ENCODE measurements at regions not wholly inside any gene's neighbourhood (a gene's known extent, or its start where the extent isn't known, plus 50 kb on each side); places are given as distances from the start of the nearest gene placed in this dataset.
A peak's percentile ranks its signal among the peaks of the same experiment; 100 is the strongest.

DNA sequence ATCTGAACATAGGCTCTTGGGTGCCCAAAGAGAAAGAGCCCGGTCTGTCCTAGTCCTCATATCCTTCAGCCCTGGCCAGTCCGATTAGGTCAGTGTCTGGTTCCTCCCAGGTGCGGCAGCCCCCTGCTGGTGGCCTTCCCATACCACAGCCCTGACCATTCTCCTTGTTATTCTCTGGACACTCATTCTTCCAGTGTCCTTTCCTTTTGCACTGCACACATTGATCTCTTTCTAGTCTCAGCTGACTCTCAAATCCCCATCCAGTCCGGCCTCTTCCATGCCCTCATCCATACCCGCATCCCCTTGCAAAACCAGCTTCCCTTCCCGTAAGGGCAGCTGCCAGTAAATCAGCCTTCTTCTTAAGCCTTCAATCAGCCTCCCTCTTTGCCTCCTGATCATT lies 1316.3 kb downstream of the TMEM121 start:
- H3K9me3 ChIP-seq (ENCODE audit: insufficient read depth, low read depth, low read length) = peaks cover 4% of the 10 kb centered on the region

DNA sequence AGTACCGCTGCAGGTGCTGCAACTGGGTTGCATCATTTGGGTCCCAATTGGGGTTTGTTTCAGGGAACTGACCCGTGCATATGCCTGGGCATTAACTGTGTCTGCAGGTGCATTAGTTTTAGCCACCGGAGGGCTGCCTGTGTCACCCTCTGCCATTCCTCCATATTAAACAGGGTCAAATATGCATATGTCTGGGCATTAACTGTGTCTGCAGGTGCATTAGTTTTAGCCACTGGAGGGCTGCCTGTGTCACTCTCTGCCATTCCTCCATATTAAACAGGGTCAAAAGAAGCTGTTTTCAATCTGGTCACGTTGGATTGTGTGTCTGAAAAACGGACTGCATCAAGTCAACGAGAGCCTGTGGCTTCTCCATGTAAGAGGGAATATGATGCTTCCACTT lies 1317.0 kb downstream of the TMEM121 start:
- H3K4me2 ChIP-seq (ENCODE audit: low read length) = no peak overlapping the region
- no peak for DNase-seq (ENCODE audit: low read depth)
- H3K9me3 Mint-ChIP-seq (ENCODE audit: unreplicated experiment) = peaks cover 14% of the 10 kb centered on the region
- H3K27me3 ChIP-seq (ENCODE audit: insufficient read depth, low read length) = no peaks in the 10 kb centered on the region
- no peak overlapping the region for H3K9ac ChIP-seq (ENCODE audit: low read length)
- H3K4me3 Mint-ChIP-seq (ENCODE audit: unreplicated experiment) = no peak overlapping the region
- no peaks in the 10 kb centered on the region for H3K36me3 Mint-ChIP-seq (ENCODE audit: low read depth, unreplicated experiment)
- peaks cover 4% of the 10 kb centered on the region for H3K9me3 ChIP-seq (ENCODE audit: insufficient read depth, low read depth, low read length)
- no peaks in the 10 kb centered on the region for H3K4me1 ChIP-seq (ENCODE audit: insufficient read depth, low read length)
- peak overlapping the region; percentile 10 for H3K4me3 ChIP-seq (ENCODE audit: insufficient read depth, low read depth, low read length)
- no peak overlapping the region for H2AFZ ChIP-seq (ENCODE audit: low read depth, low read length)
- H3K27me3 Mint-ChIP-seq (ENCODE audit: low read depth, unreplicated experiment) = no peaks in the 10 kb centered on the region
- no peak for FAIRE-seq
- H3K79me2 ChIP-seq (ENCODE audit: insufficient read depth, low read length) = no peaks in the 10 kb centered on the region
- no peak for TF ChIP-seq CTCF (IDR thresholded peaks at IDR 0.05; ENCODE audit: insufficient read depth, low read depth, low read length)
- no peak for TF ChIP-seq EZH2 (IDR thresholded peaks at IDR 0.05; ENCODE audit: insufficient read depth, low read length)
- no peak overlapping the region for H3K27ac ChIP-seq (ENCODE audit: low read depth, low read length)
- no peaks in the 10 kb centered on the region for H3K36me3 ChIP-seq (ENCODE audit: insufficient read depth, low read length)
- no peak overlapping the region for H3K27ac Mint-ChIP-seq (ENCODE audit: unreplicated experiment)
- H4K20me1 ChIP-seq (ENCODE audit: insufficient read depth, low read length) = no peaks in the 10 kb centered on the region
- H3K4me1 Mint-ChIP-seq (ENCODE audit: low read depth, unreplicated experiment) = no peaks in the 10 kb centered on the region

More for the DNA sequence above, 1316.3 kb downstream of the TMEM121 start:
- Histone ChIP-seq H3K36me3 (ENCODE audit: insufficient read depth, low read length) (no peaks in the 10 kb centered on the region), H3K79me2 (ENCODE audit: insufficient read depth, low read length) (no peaks in the 10 kb centered on the region), H3K4me1 (ENCODE audit: insufficient read depth, low read length) (no peaks in the 10 kb centered on the region), H3K27me3 (ENCODE audit: insufficient read depth, low read length) (no peaks in the 10 kb centered on the region), H3K27ac (ENCODE audit: low read depth, low read length) (no peak overlapping the region), H3K4me3 (ENCODE audit: insufficient read depth, low read depth, low read length) (no peak overlapping the region), H3K9ac (ENCODE audit: low read length) (no peak overlapping the region), H4K20me1 (ENCODE audit: insufficient read depth, low read length) (no peaks in the 10 kb centered on the region), H3K4me2 (ENCODE audit: low read length) (no peak overlapping the region), H2AFZ (ENCODE audit: low read depth, low read length) (no peak overlapping the region)
- H3K9me3 Mint-ChIP-seq (ENCODE audit: unreplicated experiment) = peaks cover 17% of the 10 kb centered on the region
- no peak overlapping the region for H3K4me3 Mint-ChIP-seq (ENCODE audit: unreplicated experiment)
- no peaks in the 10 kb centered on the region for H3K36me3 Mint-ChIP-seq (ENCODE audit: low read depth, unreplicated experiment)
- no peaks in the 10 kb centered on the region for H3K27me3 Mint-ChIP-seq (ENCODE audit: low read depth, unreplicated experiment)
- H3K4me1 Mint-ChIP-seq (ENCODE audit: low read depth, unreplicated experiment) = no peaks in the 10 kb centered on the region
- DNase-seq (ENCODE audit: low read depth) (no peak), FAIRE-seq (no peak)
- TF ChIP-seq CTCF (IDR thresholded peaks at IDR 0.05; ENCODE audit: insufficient read depth, low read depth, low read length) (no peak), EZH2 (IDR thresholded peaks at IDR 0.05; ENCODE audit: insufficient read depth, low read length) (no peak)
- H3K27ac Mint-ChIP-seq (ENCODE audit: unreplicated experiment) = no peak overlapping the region

DNA sequence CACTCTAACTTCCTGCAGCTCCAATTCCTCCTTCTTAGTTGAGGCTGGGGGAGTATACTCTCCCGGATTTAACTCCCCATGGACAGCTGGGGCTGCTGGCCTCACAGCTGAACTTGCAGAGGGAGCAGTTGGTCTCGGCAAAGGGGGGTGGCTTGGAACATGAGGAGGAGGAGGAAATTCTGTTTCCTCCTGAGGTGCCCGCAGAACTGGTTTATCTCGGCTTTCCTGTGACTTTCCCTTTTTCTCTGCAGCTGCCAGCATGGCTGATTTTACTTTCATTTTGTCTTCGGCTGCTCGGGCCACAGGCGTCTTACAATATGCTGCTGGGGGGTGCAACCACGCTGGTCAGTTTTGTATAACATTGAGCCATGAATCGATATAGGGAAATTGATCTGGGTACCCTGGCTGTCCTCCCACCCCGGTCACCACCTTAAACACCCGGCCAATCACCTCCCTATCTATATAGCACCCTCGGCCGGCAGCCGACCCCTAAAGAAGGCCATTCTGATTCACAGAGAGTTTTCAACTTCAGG lies 1317.6 kb downstream of the TMEM121 start:
- H3K36me3 Mint-ChIP-seq (ENCODE audit: low read depth, unreplicated experiment) = no peaks in the 10 kb centered on the region
- H3K27ac ChIP-seq (ENCODE audit: low read depth, low read length) = no peak overlapping the region

More for the DNA sequence above, 1317.6 kb downstream of the TMEM121 start:
- no peaks in the 10 kb centered on the region for H3K36me3 ChIP-seq (ENCODE audit: insufficient read depth, low read length)
- Mint-ChIP-seq H3K4me1 (ENCODE audit: low read depth, unreplicated experiment) (no peaks in the 10 kb centered on the region), H3K27me3 (ENCODE audit: low read depth, unreplicated experiment) (no peaks in the 10 kb centered on the region), H3K4me3 (ENCODE audit: unreplicated experiment) (no peak overlapping the region), H3K27ac (ENCODE audit: unreplicated experiment) (no peak overlapping the region), H3K9me3 (ENCODE audit: unreplicated experiment) (peaks cover 14% of the 10 kb centered on the region)
- no peaks in the 10 kb centered on the region for H3K79me2 ChIP-seq (ENCODE audit: insufficient read depth, low read length)
- FAIRE-seq (no peak), DNase-seq (ENCODE audit: low read depth) (no peak)
- peaks cover 8% of the 10 kb centered on the region for H3K9me3 ChIP-seq (ENCODE audit: insufficient read depth, low read depth, low read length)
- H3K4me3 ChIP-seq (ENCODE audit: insufficient read depth, low read depth, low read length) = no peak overlapping the region
- H3K27me3 ChIP-seq (ENCODE audit: insufficient read depth, low read length) = no peaks in the 10 kb centered on the region
- no peak overlapping the region for H3K9ac ChIP-seq (ENCODE audit: low read length)
- H4K20me1 ChIP-seq (ENCODE audit: insufficient read depth, low read length) = no peaks in the 10 kb centered on the region
- no peak for TF ChIP-seq EZH2 (IDR thresholded peaks at IDR 0.05; ENCODE audit: insufficient read depth, low read length)
- no peak for TF ChIP-seq CTCF (IDR thresholded peaks at IDR 0.05; ENCODE audit: insufficient read depth, low read depth, low read length)
- H3K4me1 ChIP-seq (ENCODE audit: insufficient read depth, low read length) = no peaks in the 10 kb centered on the region
- H2AFZ ChIP-seq (ENCODE audit: low read depth, low read length) = no peak overlapping the region
- no peak overlapping the region for H3K4me2 ChIP-seq (ENCODE audit: low read length)
